GDM1 (cell line): ENCODE measurements at regions not wholly inside any gene's neighbourhood (a gene's known extent, or its start where the extent isn't known, plus 50 kb on each side); places are given as distances from the start of the nearest gene placed in this dataset.
"Not testable (repeated sequence)": the region's sequence is repeated elsewhere in the genome, so short reads cannot be mapped to it uniquely, and the experiment has no call there.

Experiments used
- DNase-seq: peaks from one replicate; lab custom pipeline; 2025; lab: John Stamatoyannopoulos, UW

- no peak for DNase-seq
Measured at GRCh38 chr6:149127212-149127611, 190.3 kb upstream of the TAB2 start.

GRCh38 chr6:149128489-149129145 lies 188.9 kb upstream of the TAB2 start:
- DNase-seq = peak; percentile 80

- no peak for DNase-seq
Measured at GRCh38 chr6:149129371-149130077, 188.0 kb upstream of the TAB2 start.

- DNase-seq = no peak
Measured at GRCh38 chr6:149130090-149130489, 187.4 kb upstream of the TAB2 start.

- no peak for DNase-seq
Measured at GRCh38 chr6:149130508-149130907, 187.0 kb upstream of the TAB2 start.

GRCh38 chr6:149131891-149132290 lies 185.6 kb upstream of the TAB2 start:
- DNase-seq = no peak

GRCh38 chr6:149132336-149132735 lies 185.2 kb upstream of the TAB2 start:
- no peak for DNase-seq

GRCh38 chr6:149134511-149134933 lies 183.0 kb upstream of the TAB2 start:
- DNase-seq = no peak

- DNase-seq = no peak
Measured at GRCh38 chr6:149135809-149136208, 181.7 kb upstream of the TAB2 start.

- DNase-seq = no peak
Measured at GRCh38 chr6:149136273-149136912, 181.1 kb upstream of the TAB2 start.

- DNase-seq = no peak
Measured at GRCh38 chr6:149136913-149137286, 180.6 kb upstream of the TAB2 start.

- DNase-seq = no peak
Measured at GRCh38 chr6:149137594-149137993, 179.9 kb upstream of the TAB2 start.

GRCh38 chr6:149138089-149138488 lies 179.4 kb upstream of the TAB2 start:
- no peak for DNase-seq

GRCh38 chr6:149138699-149139294 lies 178.7 kb upstream of the TAB2 start:
- no peak for DNase-seq

GRCh38 chr6:149139782-149140136 lies 177.8 kb upstream of the TAB2 start:
- no peak for DNase-seq

GRCh38 chr6:149140137-149140909 lies 177.2 kb upstream of the TAB2 start:
- peak; percentile 40 for DNase-seq

- no peak for DNase-seq
Measured at GRCh38 chr6:149140910-149141290, 176.6 kb upstream of the TAB2 start.

GRCh38 chr6:149142924-149143429 lies 174.5 kb upstream of the TAB2 start:
- no peak for DNase-seq

GRCh38 chr6:149145800-149146199 lies 171.7 kb upstream of the TAB2 start:
- not testable (repeated sequence) for DNase-seq

- no peak for DNase-seq
Measured at GRCh38 chr6:149147195-149147594, 170.3 kb upstream of the TAB2 start.

GRCh38 chr6:149147938-149148718 lies 169.4 kb upstream of the TAB2 start:
- DNase-seq = no peak
